ENCODE measurements at regions not wholly inside any gene's neighbourhood (a gene's known extent, or its start where the extent isn't known, plus 50 kb on each side); places are given as distances from the start of the nearest gene placed in this dataset.

DNA sequence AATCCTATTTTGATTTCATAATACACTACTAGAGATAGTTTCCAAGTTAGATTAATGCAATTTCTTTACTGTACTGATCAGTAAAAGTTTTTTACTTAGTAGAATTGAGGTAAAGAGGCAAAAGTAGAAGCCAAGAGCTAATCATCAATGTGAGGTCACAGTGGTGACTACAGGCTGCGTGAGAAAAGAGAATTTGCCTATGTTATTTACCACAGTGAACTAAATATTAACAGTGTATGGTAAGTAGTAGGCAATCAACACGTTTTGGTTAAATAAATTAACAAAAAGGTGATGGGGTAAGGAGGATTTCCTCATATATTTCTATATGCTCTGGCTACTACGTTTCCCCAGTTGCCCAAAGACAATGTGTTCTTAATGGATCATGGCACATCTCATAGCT, 202.2 kb upstream of the CMC1 start:
- intact Hi-C loops (cut with micrococcal nuclease) (no loop called here), dilution Hi-C loops (cut with MboI; ENCODE audit: extremely low pct_ligation_motif_present, low sequenced_read_pairs) (no loop called here)
- H3K4me1 ChIP-seq (ENCODE audit: control insufficient read depth, extremely low read depth, insufficient read depth, low read length) = no peaks in the 10 kb centered on the region
- BruUV-seq (replicated peaks) = no TSS peak
- H3K4me2 ChIP-seq (ENCODE audit: insufficient read depth, low read length) = no peak overlapping the region
- no peak overlapping the region for H3K9ac ChIP-seq (replicated peaks; ENCODE audit: extremely low read depth, insufficient read depth, low read length)
- H3K36me3 ChIP-seq (ENCODE audit: control insufficient read depth in 2 of 2, extremely low read depth in 1 of 2, insufficient read depth in 2 of 2, low read length in 2 of 2) = no peaks in the 10 kb centered on the region
- no peaks in the 10 kb centered on the region for H3K27me3 ChIP-seq (ENCODE audit: control insufficient read depth in 2 of 2, insufficient read depth in 2 of 2, low read length in 2 of 2)
- H3K9me1 ChIP-seq (replicated peaks; ENCODE audit: control insufficient read depth, extremely low read depth, insufficient read depth, low read length) = no peaks in the 10 kb centered on the region
- DNase-seq (ENCODE audit: low read depth, low spot score) (no peak), FAIRE-seq (no peak)
- H3K9me3 ChIP-seq (replicated peaks; ENCODE audit: control insufficient read depth, insufficient read depth, low read length) = no peaks in the 10 kb centered on the region
- TF ChIP-seq POLR2AphosphoS5 (IDR thresholded peaks at IDR 0.05; ENCODE audit: insufficient read depth, low read depth, low read length) (no peak), GATA2 (IDR thresholded peaks at IDR 0.05; ENCODE audit: insufficient read depth, insufficient read length, low read depth, low read length) (no peak), JUN (IDR thresholded peaks at IDR 0.05; ENCODE audit: borderline replicate concordance, insufficient read depth, insufficient read length, low read depth) (no peak), EZH2 (IDR thresholded peaks at IDR 0.05; ENCODE audit: borderline replicate concordance, low read depth, low read length, severe bottlenecking) (no peak), MYC (IDR thresholded peaks at IDR 0.05; ENCODE audit: low read depth, low read length) (no peak), FOS (IDR thresholded peaks at IDR 0.05; ENCODE audit: borderline replicate concordance, insufficient read depth, low read length) (no peak), POLR2A (IDR thresholded peaks at IDR 0.05; ENCODE audit: low read depth, low read length) (no peak)
- TF ChIP-seq, protein P1, sequence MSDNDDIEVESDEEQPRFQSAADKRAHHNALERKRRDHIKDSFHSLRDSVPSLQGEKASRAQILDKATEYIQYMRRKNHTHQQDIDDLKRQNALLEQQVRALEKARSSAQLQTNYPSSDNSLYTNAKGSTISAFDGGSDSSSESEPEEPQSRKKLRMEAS (IDR thresholded peaks at IDR 0.05; ENCODE audit: insufficient read depth, insufficient read length) = no peak
- TF ChIP-seq, protein P2, sequence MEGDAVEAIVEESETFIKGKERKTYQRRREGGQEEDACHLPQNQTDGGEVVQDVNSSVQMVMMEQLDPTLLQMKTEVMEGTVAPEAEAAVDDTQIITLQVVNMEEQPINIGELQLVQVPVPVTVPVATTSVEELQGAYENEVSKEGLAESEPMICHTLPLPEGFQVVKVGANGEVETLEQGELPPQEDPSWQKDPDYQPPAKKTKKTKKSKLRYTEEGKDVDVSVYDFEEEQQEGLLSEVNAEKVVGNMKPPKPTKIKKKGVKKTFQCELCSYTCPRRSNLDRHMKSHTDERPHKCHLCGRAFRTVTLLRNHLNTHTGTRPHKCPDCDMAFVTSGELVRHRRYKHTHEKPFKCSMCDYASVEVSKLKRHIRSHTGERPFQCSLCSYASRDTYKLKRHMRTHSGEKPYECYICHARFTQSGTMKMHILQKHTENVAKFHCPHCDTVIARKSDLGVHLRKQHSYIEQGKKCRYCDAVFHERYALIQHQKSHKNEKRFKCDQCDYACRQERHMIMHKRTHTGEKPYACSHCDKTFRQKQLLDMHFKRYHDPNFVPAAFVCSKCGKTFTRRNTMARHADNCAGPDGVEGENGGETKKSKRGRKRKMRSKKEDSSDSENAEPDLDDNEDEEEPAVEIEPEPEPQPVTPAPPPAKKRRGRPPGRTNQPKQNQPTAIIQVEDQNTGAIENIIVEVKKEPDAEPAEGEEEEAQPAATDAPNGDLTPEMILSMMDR (IDR thresholded peaks at IDR 0.05; ENCODE audit: extremely low read depth in 1 of 2, insufficient read depth in 1 of 2, low read depth in 1 of 2, low read length in 2 of 2) = no peak
- H3K79me2 ChIP-seq (ENCODE audit: control insufficient read depth, insufficient read depth, low read length) = no peaks in the 10 kb centered on the region
- no peak overlapping the region for H3K27ac ChIP-seq (ENCODE audit: insufficient read depth, low read depth, low read length)
- ChIA-PET CTCF (no interaction called here), POLR2A (no interaction called here)
- no peak overlapping the region for H3K4me3 ChIP-seq (replicated peaks in 1 of 3; ENCODE audit: insufficient read depth in 1 of 3, low read depth in 1 of 3, low read length in 3 of 3)
- H4K20me1 ChIP-seq (replicated peaks; ENCODE audit: control insufficient read depth, extremely low read depth, insufficient read depth, low read length) = no peaks in the 10 kb centered on the region
- no peak overlapping the region for H2AFZ ChIP-seq (ENCODE audit: low read depth, low read length)
